Activated T-cell treated with anti-CD3 and anti-CD28 coated beads, Interleukin-2, amount 50 U/mL, for 1 hour (primary cell): ENCODE measurements at regions not wholly inside any gene's neighbourhood (a gene's known extent, or its start where the extent isn't known, plus 50 kb on each side); places are given as distances from the start of the nearest gene placed in this dataset.
"Not testable (repeated sequence)": the region's sequence is repeated elsewhere in the genome, so short reads cannot be mapped to it uniquely, and the experiment has no call there.

Source experiments
- DNase-seq: peaks from one replicate; pipeline ENCODE4 v3.0.0-alpha.2; 2020

- no peak for DNase-seq
Observed at GRCh38 chr10:2048337-2048973, 311.1 kb upstream of the ADARB2 start.

GRCh38 chr10:2047679-2048078 is 310.4 kb upstream of the ADARB2 start:
- no peak for DNase-seq

GRCh38 chr10:2043379-2043778 is 306.1 kb upstream of the ADARB2 start:
- DNase-seq, result no peak

- DNase-seq, result no peak
Observed at GRCh38 chr10:2038036-2038435, 300.7 kb upstream of the ADARB2 start.

GRCh38 chr10:2037246-2037645 is 299.9 kb upstream of the ADARB2 start:
- no peak for DNase-seq

GRCh38 chr10:2036209-2036608 is 298.9 kb upstream of the ADARB2 start:
- no peak for DNase-seq

GRCh38 chr10:2030046-2030445 is 292.7 kb upstream of the ADARB2 start:
- DNase-seq, result no peak

- no peak for DNase-seq
Observed at GRCh38 chr10:2026936-2027335, 289.6 kb upstream of the ADARB2 start.

- DNase-seq, result not testable (repeated sequence)
Observed at GRCh38 chr10:2024750-2025149, 287.4 kb upstream of the ADARB2 start.

- no peak for DNase-seq
Observed at GRCh38 chr10:2023687-2024086, 286.4 kb upstream of the ADARB2 start.

- no peak for DNase-seq
Observed at GRCh38 chr10:2022401-2022800, 285.1 kb upstream of the ADARB2 start.

- no peak for DNase-seq
Observed at GRCh38 chr10:2020836-2021235, 283.5 kb upstream of the ADARB2 start.

GRCh38 chr10:2019803-2020202 is 282.5 kb upstream of the ADARB2 start:
- DNase-seq, result no peak

GRCh38 chr10:2019281-2019680 is 282.0 kb upstream of the ADARB2 start:
- no peak for DNase-seq

GRCh38 chr10:2014541-2014940 is 277.2 kb upstream of the ADARB2 start:
- DNase-seq, result no peak

GRCh38 chr10:2012209-2012608 is 274.9 kb upstream of the ADARB2 start:
- no peak for DNase-seq

GRCh38 chr10:2011106-2011716 is 273.9 kb upstream of the ADARB2 start:
- no peak for DNase-seq

- no peak for DNase-seq
Observed at GRCh38 chr10:2005546-2005945, 268.2 kb upstream of the ADARB2 start.

- no peak for DNase-seq
Observed at GRCh38 chr10:1992930-1993329, 255.6 kb upstream of the ADARB2 start.

GRCh38 chr10:1989090-1989489 is 251.8 kb upstream of the ADARB2 start:
- no peak for DNase-seq

- no peak for DNase-seq
Observed at GRCh38 chr10:1981976-1982375, 244.7 kb upstream of the ADARB2 start.

- DNase-seq, result no peak
Observed at GRCh38 chr10:1980459-1980858, 243.1 kb upstream of the ADARB2 start.

GRCh38 chr10:1978584-1978983 is 241.3 kb upstream of the ADARB2 start:
- DNase-seq, result no peak

- no peak for DNase-seq
Observed at GRCh38 chr10:1977461-1977860, 240.1 kb upstream of the ADARB2 start.

GRCh38 chr10:1972406-1972805 is 235.1 kb upstream of the ADARB2 start:
- no peak for DNase-seq
